Endothelial cell of umbilical vein (primary cell): ENCODE measurements at regions not wholly inside any gene's neighbourhood (a gene's known extent, or its start where the extent isn't known, plus 50 kb on each side); places are given as distances from the start of the nearest gene placed in this dataset.

ENCODE experiments used
- BruUV-seq: library from RNA; stranded (reverse); fragments of 400-500 nt; replicated peaks from 2 replicates; lab custom pipeline; 2021; lab: Mats Ljungman, UMichigan
- CTCF ChIA-PET: fragments of 300-600, 350-600 bp; sonication (Branson Sonifier 250); formaldehyde crosslinking; loops from one replicate; lab custom pipeline; 2021; ENCODE audit warnings: antibody characterized with exemption, inconsistent platforms; lab: Charles Lee
- POLR2A ChIA-PET: fragments of 300-600, 350-600 bp; sonication (Branson Sonifier 250); formaldehyde crosslinking; loops from one replicate; lab custom pipeline; 2021; ENCODE audit warnings: antibody characterized with exemption, inconsistent platforms; lab: Charles Lee
- DNase-seq: peaks from one replicate; pipeline ENCODE4 v3.0.0-alpha.2; 2011; ENCODE audit warnings: low read depth, low spot score
- FAIRE-seq: peaks from 2 replicates; lab custom pipeline; 2011; peaks lifted over from hg19 to GRCh38; lab: Jason Lieb, UNC
- H2AFZ ChIP-seq: 2 replicates; pipeline ENCODE4 v1.6.0; 2012; ENCODE audit warnings: low read depth, low read length, control low read depth, inconsistent platforms
- H3K27ac ChIP-seq: 2 replicates; pipeline ENCODE4 v1.5.1; 2011; ENCODE audit warnings: low read depth, mild to moderate bottlenecking, control low read depth, low read length, moderate library complexity; ENCODE audit not compliant: insufficient read depth
- H3K27me3 ChIP-seq, 2 experiments: 2 replicates each; pipeline versions ENCODE4 v1.6.0 to v1.6.1; 2011; ENCODE audit warnings: low read length in 2 of 2, mixed read lengths in 1 of 2; ENCODE audit not compliant: control insufficient read depth in 2 of 2, insufficient read depth in 2 of 2
- H3K36me3 ChIP-seq, 2 experiments: 2 replicates in 1 of 2; 3 replicates in 1 of 2; pipeline ENCODE4 v1.5.1; 2011; ENCODE audit warnings: low read length in 2 of 2, mild to moderate bottlenecking in 1 of 2, moderate library complexity in 1 of 2; ENCODE audit not compliant: control insufficient read depth in 2 of 2, insufficient read depth in 2 of 2; ENCODE audit errors: extremely low read depth in 1 of 2
- H3K4me1 ChIP-seq: 3 replicates; pipeline ENCODE4 v1.5.1; 2011; ENCODE audit warnings: mild to moderate bottlenecking, low read length; ENCODE audit not compliant: control insufficient read depth, insufficient read depth; ENCODE audit errors: extremely low read depth
- H3K4me2 ChIP-seq: 2 replicates; pipeline ENCODE4 v1.6.1; 2011; ENCODE audit warnings: low read length, control low read depth, mixed read lengths; ENCODE audit not compliant: insufficient read depth
- H3K4me3 ChIP-seq, 3 experiments: fragments of 200-600 bp in 1 of 3; sonication (generic), shearing (Covaris generic) in 1 of 3; replicated peaks in 1 of 3; 2 replicates each; pipeline ENCODE4 v1.5.1; 2011 to 2016; ENCODE audit warnings: control low read depth in 3 of 3, low read length in 3 of 3, mild to moderate bottlenecking in 2 of 3, inconsistent platforms in 1 of 3, low read depth in 1 of 3, moderate library complexity in 1 of 3; ENCODE audit not compliant: insufficient read depth in 1 of 3
- H3K79me2 ChIP-seq: 2 replicates; pipeline ENCODE4 v1.6.0; 2012; ENCODE audit warnings: low read length, inconsistent platforms; ENCODE audit not compliant: control insufficient read depth, insufficient read depth
- H3K9ac ChIP-seq: replicated peaks from 2 replicates; pipeline ENCODE3; 2011; ENCODE audit warnings: low read length, control low read depth; ENCODE audit not compliant: insufficient read depth; ENCODE audit errors: extremely low read depth
- H3K9me1 ChIP-seq: replicated peaks from 3 replicates; pipeline ENCODE4 v1.6.0; 2011; ENCODE audit warnings: mild to moderate bottlenecking, low read length; ENCODE audit not compliant: control insufficient read depth, insufficient read depth; ENCODE audit errors: extremely low read depth
- H3K9me3 ChIP-seq: replicated peaks from 2 replicates; pipeline ENCODE4 v1.5.1; 2012; ENCODE audit warnings: low read length, inconsistent platforms; ENCODE audit not compliant: control insufficient read depth, insufficient read depth
- H4K20me1 ChIP-seq: replicated peaks from 2 replicates; pipeline ENCODE3; 2011; ENCODE audit warnings: mild to moderate bottlenecking, low read length; ENCODE audit not compliant: control insufficient read depth, insufficient read depth; ENCODE audit errors: extremely low read depth
- EZH2 ChIP-seq: IDR thresholded peaks from 2 replicates; pipeline ENCODE4 v1.6.1; 2012; ENCODE audit warnings: borderline replicate concordance, low read depth, mild to moderate bottlenecking, moderate library complexity, low read length, inconsistent platforms; ENCODE audit not compliant: severe bottlenecking
- FOS ChIP-seq: IDR thresholded peaks from 2 replicates; pipeline ENCODE4 v1.6.1; 2011; ENCODE audit warnings: mild to moderate bottlenecking, low read length, moderate library complexity, borderline replicate concordance; ENCODE audit not compliant: insufficient read depth
- GATA2 ChIP-seq: IDR thresholded peaks from 2 replicates; pipeline ENCODE4 v1.7.0; 2011; ENCODE audit warnings: low read depth, mild to moderate bottlenecking, moderate library complexity, mixed read lengths, low read length; ENCODE audit not compliant: insufficient read length, insufficient read depth
- JUN ChIP-seq: IDR thresholded peaks from 2 replicates; pipeline ENCODE4 v1.6.1; 2011; ENCODE audit warnings: borderline replicate concordance, low read depth; ENCODE audit not compliant: insufficient read length, insufficient read depth
- MYC ChIP-seq: IDR thresholded peaks from one replicate; pipeline ENCODE4 v1.6.1; 2011; ENCODE audit warnings: mild to moderate bottlenecking, low read depth, low read length
- POLR2A ChIP-seq: IDR thresholded peaks from 2 replicates; pipeline ENCODE4 v1.6.1; 2012; ENCODE audit warnings: low read depth, mild to moderate bottlenecking, control low read depth, low read length
- POLR2AphosphoS5 ChIP-seq: IDR thresholded peaks from 2 replicates; pipeline ENCODE4 v1.6.1; 2012; ENCODE audit warnings: low read depth, mild to moderate bottlenecking, control low read depth, low read length, moderate library complexity; ENCODE audit not compliant: insufficient read depth
- dilution Hi-C: fragments of 300-500 bp; cut with MboI; formaldehyde crosslinking; loops from one replicate; pipeline ENCODE4 v1.15.0; 2019; ENCODE audit warnings: low sequenced_read_pairs; ENCODE audit not compliant: extremely low pct_ligation_motif_present
- intact Hi-C: fragments of 100-400 bp; cut with micrococcal nuclease; formaldehyde crosslinking; loops from one replicate; pipeline ENCODE4 v1.10.0; 2022
- TF ChIP-seq, protein P1 (sequence below): IDR thresholded peaks from 2 replicates; pipeline ENCODE4 v1.6.1; 2011; ENCODE audit not compliant: insufficient read depth, insufficient read length
- TF ChIP-seq, protein P2 (sequence below), 2 donors: IDR thresholded peaks; 1 replicate in 1 of 2; 2 replicates in 1 of 2; pipeline ENCODE4 v1.5.1; 2011; ENCODE audit warnings: low read length in 2 of 2, mild to moderate bottlenecking in 2 of 2, moderate library complexity in 2 of 2, control low read depth in 1 of 2, inconsistent platforms in 1 of 2, low read depth in 1 of 2; ENCODE audit not compliant: insufficient read depth in 1 of 2; ENCODE audit errors: extremely low read depth in 1 of 2

DNA sequence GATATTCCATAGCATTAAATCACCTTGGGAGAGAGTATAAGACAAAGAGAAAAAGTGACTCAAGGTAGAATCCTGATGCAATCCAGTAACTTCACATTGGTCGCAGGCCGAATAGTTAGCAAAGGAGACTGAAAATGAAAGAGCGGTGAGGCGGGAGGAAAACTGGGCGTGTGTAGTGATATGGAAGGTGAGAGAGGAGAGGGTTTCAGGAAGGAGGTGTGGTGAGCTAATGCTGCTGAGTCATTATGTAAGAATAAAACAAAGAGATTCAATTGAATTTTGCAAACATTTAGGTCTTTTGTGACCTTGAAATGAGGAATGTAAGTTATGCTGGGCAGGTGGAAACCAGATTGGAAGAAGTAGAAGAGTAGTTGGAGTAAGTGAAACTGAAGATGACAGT is 235.3 kb downstream of the C3orf38 start:
- Histone ChIP-seq H3K4me1 (no peaks in the 10 kb centered on the region), H3K9me3 (no peaks in the 10 kb centered on the region), H3K27me3 (no peaks in the 10 kb centered on the region), H3K79me2 (no peaks in the 10 kb centered on the region), H3K9ac (no peak overlapping the region), H4K20me1 (no peaks in the 10 kb centered on the region), H3K27ac (no peak overlapping the region), H2AFZ (no peak overlapping the region), H3K4me3 (no peak overlapping the region), H3K4me2 (no peak overlapping the region), H3K36me3 (no peaks in the 10 kb centered on the region), H3K9me1 (no peaks in the 10 kb centered on the region)
- no TSS peak for BruUV-seq
- ChIA-PET POLR2A (no interaction called here), CTCF (no interaction called here)
- intact Hi-C loops (no loop called here), dilution Hi-C loops (no loop called here)
- FAIRE-seq (no peak), DNase-seq (no peak)
- TF ChIP-seq EZH2 (no peak), MYC (no peak), JUN (no peak), GATA2 (no peak)

DNA sequence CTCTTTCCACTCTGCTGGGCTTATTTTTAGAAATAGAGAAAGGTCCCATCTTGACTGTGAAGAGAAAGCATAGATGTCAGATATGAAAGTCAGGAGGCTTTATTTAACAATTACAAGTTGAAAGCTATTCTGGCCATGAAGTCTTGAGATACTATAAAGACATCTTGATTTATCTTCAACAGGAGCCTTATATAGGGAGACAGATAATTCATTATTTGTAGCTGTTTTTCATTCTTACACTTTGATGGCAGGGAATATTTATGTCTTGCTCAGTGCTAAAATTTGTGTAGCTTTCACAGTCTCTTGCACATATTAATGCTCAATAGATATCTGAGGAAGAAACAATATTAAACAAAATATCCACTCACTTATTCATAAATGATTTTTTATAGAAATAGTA is 248.8 kb downstream of the C3orf38 start:
- H3K4me3 ChIP-seq: no peak overlapping the region
- no peaks in the 10 kb centered on the region for H3K4me1 ChIP-seq
- H4K20me1 ChIP-seq: no peaks in the 10 kb centered on the region
- no peak for FAIRE-seq
- H2AFZ ChIP-seq: no peak overlapping the region
- DNase-seq: no peak
- ChIA-PET CTCF (no interaction called here), POLR2A (no interaction called here)
- no peaks in the 10 kb centered on the region for H3K9me1 ChIP-seq
- BruUV-seq: no TSS peak
- no peak overlapping the region for H3K4me2 ChIP-seq
- no peaks in the 10 kb centered on the region for H3K27me3 ChIP-seq
- H3K79me2 ChIP-seq: no peaks in the 10 kb centered on the region
- no peaks in the 10 kb centered on the region for H3K36me3 ChIP-seq
- no peak for TF ChIP-seq MYC
- TF ChIP-seq FOS: no peak
- TF ChIP-seq POLR2A: no peak
- TF ChIP-seq, protein P1, sequence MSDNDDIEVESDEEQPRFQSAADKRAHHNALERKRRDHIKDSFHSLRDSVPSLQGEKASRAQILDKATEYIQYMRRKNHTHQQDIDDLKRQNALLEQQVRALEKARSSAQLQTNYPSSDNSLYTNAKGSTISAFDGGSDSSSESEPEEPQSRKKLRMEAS: no peak
- TF ChIP-seq, protein P2, sequence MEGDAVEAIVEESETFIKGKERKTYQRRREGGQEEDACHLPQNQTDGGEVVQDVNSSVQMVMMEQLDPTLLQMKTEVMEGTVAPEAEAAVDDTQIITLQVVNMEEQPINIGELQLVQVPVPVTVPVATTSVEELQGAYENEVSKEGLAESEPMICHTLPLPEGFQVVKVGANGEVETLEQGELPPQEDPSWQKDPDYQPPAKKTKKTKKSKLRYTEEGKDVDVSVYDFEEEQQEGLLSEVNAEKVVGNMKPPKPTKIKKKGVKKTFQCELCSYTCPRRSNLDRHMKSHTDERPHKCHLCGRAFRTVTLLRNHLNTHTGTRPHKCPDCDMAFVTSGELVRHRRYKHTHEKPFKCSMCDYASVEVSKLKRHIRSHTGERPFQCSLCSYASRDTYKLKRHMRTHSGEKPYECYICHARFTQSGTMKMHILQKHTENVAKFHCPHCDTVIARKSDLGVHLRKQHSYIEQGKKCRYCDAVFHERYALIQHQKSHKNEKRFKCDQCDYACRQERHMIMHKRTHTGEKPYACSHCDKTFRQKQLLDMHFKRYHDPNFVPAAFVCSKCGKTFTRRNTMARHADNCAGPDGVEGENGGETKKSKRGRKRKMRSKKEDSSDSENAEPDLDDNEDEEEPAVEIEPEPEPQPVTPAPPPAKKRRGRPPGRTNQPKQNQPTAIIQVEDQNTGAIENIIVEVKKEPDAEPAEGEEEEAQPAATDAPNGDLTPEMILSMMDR (IDR thresholded peaks at IDR 0.05; ENCODE audit: extremely low read depth in 1 of 2, insufficient read depth in 1 of 2, low read depth in 1 of 2, low read length in 2 of 2): no peak
- no peak for TF ChIP-seq POLR2AphosphoS5
- no peak for TF ChIP-seq GATA2
- no peak for TF ChIP-seq JUN
- TF ChIP-seq EZH2: no peak
- H3K9me3 ChIP-seq: no peaks in the 10 kb centered on the region
- H3K27ac ChIP-seq: no peak overlapping the region
- H3K9ac ChIP-seq: no peak overlapping the region
- dilution Hi-C loops (no loop called here), intact Hi-C loops (no loop called here)
